Ascending aorta (tissue), 2 donors: ENCODE measurements at regions not wholly inside any gene's neighbourhood (a gene's known extent, or its start where the extent isn't known, plus 50 kb on each side); places are given as distances from the start of the nearest gene placed in this dataset.
"Not testable (repeated sequence)": the region's sequence is repeated elsewhere in the genome, so short reads cannot be mapped to it uniquely, and the experiment has no call there.

Source experiments
- DNase-seq, 2 donors: peaks; one replicate each; pipeline ENCODE4 v3.0.0-alpha.2; 2019; ENCODE audit warnings: low spot score in 2 of 2
- H3K27ac ChIP-seq, 2 donors: fragments of 200-600 bp; sonication (generic); one replicate each; pipeline ENCODE4 v1.5.1; 2016 to 2017; ENCODE audit warnings: mild to moderate bottlenecking in 1 of 2
- H3K27me3 ChIP-seq: fragments of 200-600 bp; sonication (generic); one replicate; pipeline ENCODE4 v1.5.1; 2017
- H3K36me3 ChIP-seq, 2 donors: fragments of 200-600 bp; sonication (generic); one replicate each; pipeline ENCODE4 v1.5.1; 2016
- H3K4me1 ChIP-seq, 2 donors: fragments of 200-600 bp; sonication (generic); one replicate each; pipeline ENCODE4 v1.5.1; 2016 to 2017; ENCODE audit warnings: mild to moderate bottlenecking in 1 of 2
- H3K4me3 ChIP-seq, 2 donors: fragments of 200-600 bp; sonication (generic); one replicate each; pipeline ENCODE4 v1.5.1; 2016 to 2017; ENCODE audit warnings: mild to moderate bottlenecking in 1 of 2
- H3K9me3 ChIP-seq, 2 donors: fragments of 200-600 bp; sonication (generic); one replicate each; pipeline ENCODE4 v1.5.1; 2016
- CTCF ChIP-seq, 3 experiments: fragments of 200-600 bp in 2 of 3; fragments of 450-650 bp in 1 of 3; sonication (generic) in 2 of 3; IDR thresholded peaks; one replicate each; pipeline ENCODE4 v1.5.1; 2016 to 2019; ENCODE audit warnings: antibody characterized with exemption in 3 of 3, mild to moderate bottlenecking in 1 of 3, moderate library complexity in 1 of 3
- intact Hi-C: fragments of 100-400 bp; cut with DNase I; formaldehyde crosslinking; loops from one replicate; pipeline ENCODE4 v1.15.1; 2023

GRCh38 chr13:63448692-63449091 lies 2033.0 kb upstream of the PCDH20 start:
- no peaks in the 10 kb centered on the region for H3K9me3 ChIP-seq
- intact Hi-C loops: no loop called here
- TF ChIP-seq CTCF (IDR thresholded peaks at IDR 0.05): no peak

GRCh38 chr13:63446329-63446728 lies 2030.7 kb upstream of the PCDH20 start:
- no peak for TF ChIP-seq CTCF (IDR thresholded peaks at IDR 0.05)
- Histone ChIP-seq H3K27ac (no peak overlapping the region), H3K36me3 (no peaks in the 10 kb centered on the region), H3K4me1 (no peaks in the 10 kb centered on the region), H3K4me3 (no peak overlapping the region), H3K9me3 (no peaks in the 10 kb centered on the region), H3K27me3 (no peaks in the 10 kb centered on the region)
- no peak for DNase-seq
- intact Hi-C loops: no loop called here

More at GRCh38 chr13:63448692-63449091, 2033.0 kb upstream of the PCDH20 start:
- Histone ChIP-seq H3K4me1 (no peaks in the 10 kb centered on the region), H3K27me3 (no peaks in the 10 kb centered on the region), H3K36me3 (no peaks in the 10 kb centered on the region), H3K27ac (no peak overlapping the region), H3K4me3 (no peak overlapping the region)
- no peak for DNase-seq

DNA sequence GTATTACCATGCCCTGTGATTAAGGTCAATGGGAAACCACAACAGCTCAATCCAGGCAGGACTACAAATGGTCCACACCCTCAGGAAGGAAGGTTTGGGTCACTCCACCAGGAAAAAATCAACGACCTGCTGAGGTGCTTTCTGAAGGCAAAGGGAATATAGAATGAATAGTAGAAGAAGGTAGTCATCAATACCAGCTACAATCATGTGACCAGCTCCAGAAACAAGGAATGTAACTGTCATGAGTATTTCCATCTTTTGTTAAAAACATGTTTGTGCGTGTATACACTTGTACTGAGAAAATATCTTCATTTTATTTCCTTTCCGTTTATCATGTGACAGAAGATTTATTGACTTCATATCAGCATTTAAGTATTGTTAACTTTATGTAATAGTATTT lies 2028.6 kb upstream of the PCDH20 start:
- H3K36me3 ChIP-seq, H3K27me3 ChIP-seq, H3K4me1 ChIP-seq, intact Hi-C loops, DNase-seq, H3K9me3 ChIP-seq, H3K4me3 ChIP-seq, H3K27ac ChIP-seq: not testable (repeated sequence)

GRCh38 chr13:63438951-63439350 lies 2023.3 kb upstream of the PCDH20 start:
- intact Hi-C loops: no loop called here
- TF ChIP-seq CTCF (IDR thresholded peaks at IDR 0.05): no peak
- Histone ChIP-seq H3K4me3 (no peak overlapping the region), H3K27me3 (no peaks in the 10 kb centered on the region), H3K36me3 (no peaks in the 10 kb centered on the region), H3K4me1 (no peaks in the 10 kb centered on the region), H3K9me3 (no peaks in the 10 kb centered on the region), H3K27ac (no peak overlapping the region)
- DNase-seq: no peak

DNA sequence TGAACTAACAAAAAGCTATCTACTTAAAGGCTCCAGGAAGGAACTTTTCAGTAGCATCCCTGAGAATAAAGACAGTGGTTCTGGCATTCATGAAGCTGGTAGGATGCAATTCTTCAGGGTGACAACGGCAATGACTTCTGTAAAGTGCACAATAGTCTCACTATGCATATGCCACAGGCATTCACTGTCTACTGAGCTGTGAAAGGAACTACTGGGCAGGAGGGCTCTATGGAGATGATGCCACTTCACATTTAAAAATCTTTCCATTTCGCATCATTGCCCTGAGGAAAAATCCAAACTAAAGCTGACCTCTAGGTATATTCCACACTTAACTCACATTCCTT lies 2020.6 kb upstream of the PCDH20 start:
- H3K27me3 ChIP-seq: no peaks in the 10 kb centered on the region
- no peaks in the 10 kb centered on the region for H3K36me3 ChIP-seq
- no peak for DNase-seq
- no peaks in the 10 kb centered on the region for H3K9me3 ChIP-seq
- no peak overlapping the region for H3K27ac ChIP-seq
- H3K4me3 ChIP-seq: no peak overlapping the region
- no peak for TF ChIP-seq CTCF (IDR thresholded peaks at IDR 0.05)
- no peaks in the 10 kb centered on the region for H3K4me1 ChIP-seq
- intact Hi-C loops: no loop called here

DNA sequence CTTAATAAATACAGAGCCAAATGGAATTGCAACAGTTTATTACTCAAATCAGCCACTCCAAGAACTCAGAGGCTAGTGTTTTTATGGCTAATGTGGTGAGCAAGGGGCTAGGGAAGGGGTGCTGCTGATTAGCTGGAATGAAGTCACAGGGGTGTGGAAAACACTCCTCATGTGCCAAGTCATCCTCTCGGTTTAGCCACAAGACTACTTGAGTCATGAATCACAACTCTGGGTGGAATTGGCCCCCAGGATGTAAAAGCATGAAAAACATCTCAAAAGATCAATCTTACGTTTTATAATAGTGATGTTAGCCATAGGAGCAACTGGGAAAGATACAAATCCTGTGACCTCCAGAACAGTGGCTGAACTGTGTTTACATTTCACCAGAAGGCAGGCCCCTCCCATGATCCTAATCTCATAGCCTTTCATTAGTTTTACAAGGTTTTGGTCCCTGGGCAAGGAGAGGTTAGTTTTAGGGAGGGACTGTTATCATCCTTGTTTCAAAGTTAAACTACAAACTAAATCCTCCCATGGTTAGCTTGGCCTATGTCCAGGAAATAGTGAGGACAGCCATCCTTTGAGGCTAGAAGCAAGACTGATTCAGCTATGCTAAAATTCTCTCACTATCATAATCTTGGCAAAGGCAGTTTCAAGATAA lies 2020.1 kb upstream of the PCDH20 start:
- H3K27me3 ChIP-seq: no peaks in the 10 kb centered on the region
- TF ChIP-seq CTCF (IDR thresholded peaks at IDR 0.05): no peak
- no peaks in the 10 kb centered on the region for H3K4me1 ChIP-seq
- no peak for DNase-seq
- intact Hi-C loops: no loop called here
- no peak overlapping the region for H3K27ac ChIP-seq
- no peaks in the 10 kb centered on the region for H3K36me3 ChIP-seq
- no peaks in the 10 kb centered on the region for H3K9me3 ChIP-seq
- H3K4me3 ChIP-seq: no peak overlapping the region
